Activated CD4-positive, alpha-beta T cell treated with anti-CD3 and anti-CD28 coated beads, Interleukin-2, amount 10 ng/mL, durations not matched to agents 24 days and 14 days (primary cell): ENCODE measurements at regions not wholly inside any gene's neighbourhood (a gene's known extent, or its start where the extent isn't known, plus 50 kb on each side); places are given as distances from the start of the nearest gene placed in this dataset.

Source experiments
- DNase-seq: peaks from one replicate; pipeline ENCODE4 v3.0.0; 2022
- H3K27ac Mint-ChIP-seq: one replicate; pipeline ENCODE4 v1.8.0; 2022; ENCODE audit warnings: mild to moderate bottlenecking, mixed read lengths
- H3K27me3 Mint-ChIP-seq: one replicate; pipeline ENCODE4 v1.8.0; 2022; ENCODE audit warnings: mixed read lengths
- H3K36me3 Mint-ChIP-seq: one replicate; pipeline ENCODE4 v1.8.0; 2022; ENCODE audit warnings: low read depth, mild to moderate bottlenecking, mixed read lengths
- H3K4me1 Mint-ChIP-seq: one replicate; pipeline ENCODE4 v1.8.0; 2021; ENCODE audit warnings: mixed read lengths
- H3K4me3 Mint-ChIP-seq: one replicate; pipeline ENCODE4 v1.8.0; 2022; ENCODE audit warnings: mild to moderate bottlenecking, moderate library complexity, mixed read lengths
- H3K9me3 Mint-ChIP-seq: one replicate; pipeline ENCODE4 v1.8.0; 2021; ENCODE audit warnings: mixed read lengths
- intact Hi-C: fragments of 100-400 bp; cut with micrococcal nuclease; formaldehyde crosslinking; loops from one replicate; pipeline ENCODE4 v1.15.1; 2023

- peaks cover 38% of the 10 kb centered on the region for H3K4me1 Mint-ChIP-seq
- no peaks in the 10 kb centered on the region for H3K27me3 Mint-ChIP-seq
- H3K9me3 Mint-ChIP-seq = peaks cover 7% of the 10 kb centered on the region
- no peak overlapping the region for H3K27ac Mint-ChIP-seq
- intact Hi-C loops = loop anchor here (1.0 to 5.0 kb wide), 6 partner anchors 17 to 231 kb away; no protein-coding TSS in a partner anchor
- no peaks in the 10 kb centered on the region for H3K36me3 Mint-ChIP-seq
- H3K4me3 Mint-ChIP-seq = no peak overlapping the region
- DNase-seq = peak; percentile 68
These were observed 75.5 kb upstream of the KLF7 start for GRCh38 chr2:207241198-207241597.

GRCh38 chr2:207243601-207244000, 77.9 kb upstream of the KLF7 start:
- no peak overlapping the region for H3K4me3 Mint-ChIP-seq
- H3K27ac Mint-ChIP-seq = peak overlapping the region; percentile 63
- H3K9me3 Mint-ChIP-seq = no peaks in the 10 kb centered on the region
- H3K27me3 Mint-ChIP-seq = no peaks in the 10 kb centered on the region
- intact Hi-C loops = loop anchor here (5.0 kb wide), 1 partner anchor 229 kb away; no protein-coding TSS in a partner anchor
- no peak for DNase-seq
- H3K36me3 Mint-ChIP-seq = no peaks in the 10 kb centered on the region
- peaks cover 28% of the 10 kb centered on the region for H3K4me1 Mint-ChIP-seq

- Mint-ChIP-seq H3K9me3 (peaks cover 3% of the 10 kb centered on the region), H3K27ac (no peak overlapping the region), H3K4me1 (peaks cover 24% of the 10 kb centered on the region), H3K4me3 (no peak overlapping the region), H3K27me3 (no peaks in the 10 kb centered on the region), H3K36me3 (no peaks in the 10 kb centered on the region)
- intact Hi-C loops = loop anchor here (5.0 kb wide), 1 partner anchor 227 kb away; no protein-coding TSS in a partner anchor
- no peak for DNase-seq
These were observed 79.5 kb upstream of the KLF7 start for GRCh38 chr2:207244971-207245925.

GRCh38 chr2:207248702-207249377, 83.1 kb upstream of the KLF7 start:
- H3K27ac Mint-ChIP-seq = peak overlapping the region; percentile 35
- peaks cover 20% of the 10 kb centered on the region for H3K4me1 Mint-ChIP-seq
- no peak for DNase-seq
- intact Hi-C loops = no loop called here
- H3K36me3 Mint-ChIP-seq = no peaks in the 10 kb centered on the region
- peaks cover 3% of the 10 kb centered on the region for H3K9me3 Mint-ChIP-seq
- no peak overlapping the region for H3K4me3 Mint-ChIP-seq
- no peaks in the 10 kb centered on the region for H3K27me3 Mint-ChIP-seq

GRCh38 chr2:207251022-207251421, 85.3 kb upstream of the KLF7 start:
- H3K27ac Mint-ChIP-seq = no peak overlapping the region
- no peak for DNase-seq
- intact Hi-C loops = no loop called here
- no peaks in the 10 kb centered on the region for H3K36me3 Mint-ChIP-seq
- H3K9me3 Mint-ChIP-seq = peaks cover 3% of the 10 kb centered on the region
- H3K27me3 Mint-ChIP-seq = peaks cover 5% of the 10 kb centered on the region
- H3K4me3 Mint-ChIP-seq = no peak overlapping the region
- H3K4me1 Mint-ChIP-seq = peaks cover 21% of the 10 kb centered on the region

- no peaks in the 10 kb centered on the region for H3K36me3 Mint-ChIP-seq
- peaks cover 21% of the 10 kb centered on the region for H3K4me1 Mint-ChIP-seq
- intact Hi-C loops = no loop called here
- no peak for DNase-seq
- peaks cover 5% of the 10 kb centered on the region for H3K27me3 Mint-ChIP-seq
- H3K9me3 Mint-ChIP-seq = peaks cover 3% of the 10 kb centered on the region
- no peak overlapping the region for H3K27ac Mint-ChIP-seq
- H3K4me3 Mint-ChIP-seq = no peak overlapping the region
These were observed 85.9 kb upstream of the KLF7 start for GRCh38 chr2:207251573-207252192.

- Mint-ChIP-seq H3K4me3 (no peak overlapping the region), H3K4me1 (peaks cover 21% of the 10 kb centered on the region), H3K27ac (no peak overlapping the region), H3K9me3 (peaks cover 3% of the 10 kb centered on the region), H3K27me3 (peaks cover 5% of the 10 kb centered on the region), H3K36me3 (no peaks in the 10 kb centered on the region)
- intact Hi-C loops = no loop called here
- no peak for DNase-seq
These were observed 86.7 kb upstream of the KLF7 start for GRCh38 chr2:207252416-207252815.

DNA sequence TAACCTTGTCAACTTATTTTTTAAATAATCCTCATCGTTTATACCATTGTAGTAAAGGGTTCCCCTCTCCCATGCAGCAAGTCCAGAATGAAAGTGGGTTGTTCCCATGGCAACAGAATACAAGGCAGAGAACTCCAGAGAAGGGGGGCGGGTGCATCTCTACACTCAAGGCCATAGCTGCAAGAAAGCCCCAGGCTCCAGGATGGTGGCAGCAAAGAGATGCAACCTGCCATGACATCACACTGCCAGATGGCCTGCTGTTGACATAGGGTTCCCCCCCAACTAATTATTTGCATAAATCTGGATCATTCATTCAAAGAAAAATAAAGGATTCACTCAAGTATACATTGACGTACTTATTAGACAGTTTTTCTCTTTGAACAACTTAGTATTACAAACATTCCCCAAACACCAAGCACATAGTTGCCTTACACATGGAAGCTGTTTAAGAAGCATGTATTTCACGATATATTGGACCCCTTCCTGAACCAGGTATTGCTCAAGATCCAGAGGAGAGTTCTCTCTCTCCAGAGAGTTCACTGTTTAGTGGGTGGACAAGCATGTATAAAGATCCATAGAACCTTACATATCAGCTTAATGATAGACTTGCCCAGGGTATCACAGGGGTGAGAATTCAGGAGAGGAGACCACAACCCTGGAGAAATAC, 87.4 kb upstream of the KLF7 start:
- Mint-ChIP-seq H3K4me3 (no peak overlapping the region), H3K27me3 (peaks cover 5% of the 10 kb centered on the region), H3K27ac (no peak overlapping the region), H3K9me3 (peaks cover 3% of the 10 kb centered on the region), H3K36me3 (no peaks in the 10 kb centered on the region), H3K4me1 (peaks cover 21% of the 10 kb centered on the region)
- no peak for DNase-seq
- intact Hi-C loops = no loop called here

GRCh38 chr2:207253666-207254345, 88.1 kb upstream of the KLF7 start:
- intact Hi-C loops = no loop called here
- H3K27ac Mint-ChIP-seq = no peak overlapping the region
- H3K9me3 Mint-ChIP-seq = peaks cover 3% of the 10 kb centered on the region
- DNase-seq = no peak
- no peak overlapping the region for H3K4me3 Mint-ChIP-seq
- H3K27me3 Mint-ChIP-seq = peaks cover 5% of the 10 kb centered on the region
- peaks cover 20% of the 10 kb centered on the region for H3K4me1 Mint-ChIP-seq
- H3K36me3 Mint-ChIP-seq = no peaks in the 10 kb centered on the region

- H3K4me3 Mint-ChIP-seq = no peak overlapping the region
- peaks cover 17% of the 10 kb centered on the region for H3K4me1 Mint-ChIP-seq
- H3K27me3 Mint-ChIP-seq = peaks cover 5% of the 10 kb centered on the region
- intact Hi-C loops = no loop called here
- no peaks in the 10 kb centered on the region for H3K36me3 Mint-ChIP-seq
- H3K27ac Mint-ChIP-seq = no peak overlapping the region
- no peak for DNase-seq
- H3K9me3 Mint-ChIP-seq = no peaks in the 10 kb centered on the region
These were observed 89.1 kb upstream of the KLF7 start for GRCh38 chr2:207254591-207255464.

- Mint-ChIP-seq H3K4me3 (no peak overlapping the region), H3K27ac (no peak overlapping the region), H3K4me1 (peaks cover 13% of the 10 kb centered on the region), H3K36me3 (no peaks in the 10 kb centered on the region), H3K27me3 (peaks cover 5% of the 10 kb centered on the region), H3K9me3 (no peaks in the 10 kb centered on the region)
- DNase-seq = no peak
- intact Hi-C loops = no loop called here
These were observed 90.1 kb upstream of the KLF7 start for GRCh38 chr2:207255565-207256470.
